HepG2 (cell line): ENCODE measurements at regions not wholly inside any gene's neighbourhood (a gene's known extent, or its start where the extent isn't known, plus 50 kb on each side); places are given as distances from the start of the nearest gene placed in this dataset.
A peak's percentile ranks its signal among the peaks of the same experiment; 100 is the strongest.

Experiments used
- ATF7 ChIP-seq, 2 experiments: fragments of 450-650 bp in 1 of 2; sonication (generic) in 1 of 2; formaldehyde crosslinking in 1 of 2; IDR thresholded peaks; 2 replicates each; pipeline versions ENCODE4 v1.4.0 to v1.6.1; 2016 to 2020; ENCODE audit warnings: antibody characterized with exemption in 1 of 2, mild to moderate bottlenecking in 1 of 2, missing genetic modification reagents in 1 of 2
- EHMT2 ChIP-seq: fragments of 200-600 bp; sonication (generic); IDR thresholded peaks from 2 replicates; pipeline ENCODE4 v1.7.0; 2017; ENCODE audit warnings: antibody characterized with exemption, low read depth, low read length, borderline replicate concordance
- FOXA3 ChIP-seq: IDR thresholded peaks from 2 replicates; pipeline ENCODE4 v1.6.1; 2016; ENCODE audit warnings: missing genetic modification reagents, missing compliant biosample characterization
- HHEX ChIP-seq: IDR thresholded peaks from 2 replicates; pipeline ENCODE4 v1.6.1; 2016; ENCODE audit warnings: control low read depth
- HNF4G ChIP-seq, 2 experiments: sonication (generic) in 1 of 2; formaldehyde crosslinking in 1 of 2; IDR thresholded peaks; 2 replicates each; pipeline versions ENCODE4 v1.4.0 to v1.6.1; 2011 to 2020; ENCODE audit warnings: borderline replicate concordance in 2 of 2, low read depth in 2 of 2, mild to moderate bottlenecking in 2 of 2, low read length in 1 of 2, missing genetic modification reagents in 1 of 2, moderate library complexity in 1 of 2
- MAFF ChIP-seq: IDR thresholded peaks from 2 replicates; pipeline ENCODE4 v1.6.1; 2011; ENCODE audit warnings: low read depth, low read length, improper control_type of control experiment
- MTF2 ChIP-seq: sonication (generic); formaldehyde crosslinking; IDR thresholded peaks from 2 replicates; pipeline ENCODE4 v1.5.0; 2020; ENCODE audit warnings: missing genetic modification reagents, borderline replicate concordance
- NFE2 ChIP-seq: sonication (generic); formaldehyde crosslinking; IDR thresholded peaks from 2 replicates; pipeline ENCODE4 v1.4.0; 2020; ENCODE audit warnings: missing genetic modification reagents
- RARA ChIP-seq: IDR thresholded peaks from 2 replicates; pipeline ENCODE4 v1.6.1; 2016; ENCODE audit warnings: missing genetic modification reagents, missing compliant biosample characterization
- TAF15 ChIP-seq: fragments of 200-400 bp; formaldehyde crosslinking; IDR thresholded peaks from one replicate; pipeline ENCODE4 v1.6.1; 2018; ENCODE audit warnings: mild to moderate bottlenecking, low read depth, low read length; ENCODE audit not compliant: poor library complexity, severe bottlenecking
- ZNF207 ChIP-seq: fragments of 450-650 bp; IDR thresholded peaks from 2 replicates; pipeline ENCODE4 v1.6.1; 2016; ENCODE audit warnings: antibody characterized with exemption, borderline replicate concordance
- ZNF563 ChIP-seq: sonication (generic); formaldehyde crosslinking; IDR thresholded peaks from 2 replicates; pipeline ENCODE4 v1.8.0; 2022; ENCODE audit warnings: mild to moderate bottlenecking, moderate library complexity, missing genetic modification reagents
- ZNF614 ChIP-seq: IDR thresholded peaks from 2 replicates; pipeline ENCODE4 v1.6.1; 2018; ENCODE audit warnings: missing biosample characterization, missing genetic modification reagents, inconsistent platforms, borderline replicate concordance
- ZNF839 ChIP-seq: sonication (generic); formaldehyde crosslinking; IDR thresholded peaks from 2 replicates; pipeline ENCODE4 v1.4.0; 2020; ENCODE audit warnings: missing genetic modification reagents, mild to moderate bottlenecking, borderline replicate concordance
- TF ChIP-seq, protein P1 (sequence below): sonication (generic); formaldehyde crosslinking; IDR thresholded peaks from 2 replicates; pipeline ENCODE4 v1.5.1; 2020; ENCODE audit warnings: mild to moderate bottlenecking, missing genetic modification reagents, borderline replicate concordance
- TF ChIP-seq, protein P2 (sequence below): IDR thresholded peaks from 2 replicates; pipeline ENCODE4 v1.6.1; 2016
- TF ChIP-seq, protein P3 (sequence below): IDR thresholded peaks from 2 replicates; pipeline ENCODE4 v1.6.1; 2012; ENCODE audit warnings: low read depth, low read length, improper control_type of control experiment
- TF ChIP-seq, protein P4 (sequence below): sonication (generic); formaldehyde crosslinking; IDR thresholded peaks from 2 replicates; pipeline ENCODE4 v1.8.0; 2022; ENCODE audit warnings: missing genetic modification reagents, mild to moderate bottlenecking, moderate library complexity, borderline replicate concordance

DNA sequence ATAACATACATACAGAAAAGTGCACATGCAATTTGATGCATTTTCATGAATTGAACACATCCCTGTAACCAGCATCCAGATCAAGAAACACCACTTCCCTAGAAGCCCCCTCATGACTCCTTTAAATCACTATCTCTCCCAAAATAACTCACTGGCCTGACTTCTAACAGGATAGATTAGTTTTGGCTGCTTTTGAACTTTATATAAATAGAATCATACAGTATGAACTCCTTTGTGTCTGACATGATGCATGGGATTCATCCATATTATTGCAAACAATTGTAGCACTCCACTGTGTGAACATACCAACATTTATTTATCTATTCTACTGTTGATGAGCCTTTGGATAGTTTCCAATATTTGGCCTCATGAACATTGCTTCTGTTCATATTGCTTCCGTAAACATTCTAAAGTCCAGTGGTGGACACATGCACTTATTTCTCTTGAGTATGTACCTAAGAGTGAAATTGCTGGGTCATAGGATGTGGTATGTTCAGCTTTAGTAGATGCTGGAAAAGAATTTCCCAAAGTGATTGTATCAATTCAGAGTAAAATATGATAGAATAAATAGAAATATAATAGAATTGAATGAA, 148.7 kb upstream of the GDNF start (continued):
- TF ChIP-seq, protein P1, sequence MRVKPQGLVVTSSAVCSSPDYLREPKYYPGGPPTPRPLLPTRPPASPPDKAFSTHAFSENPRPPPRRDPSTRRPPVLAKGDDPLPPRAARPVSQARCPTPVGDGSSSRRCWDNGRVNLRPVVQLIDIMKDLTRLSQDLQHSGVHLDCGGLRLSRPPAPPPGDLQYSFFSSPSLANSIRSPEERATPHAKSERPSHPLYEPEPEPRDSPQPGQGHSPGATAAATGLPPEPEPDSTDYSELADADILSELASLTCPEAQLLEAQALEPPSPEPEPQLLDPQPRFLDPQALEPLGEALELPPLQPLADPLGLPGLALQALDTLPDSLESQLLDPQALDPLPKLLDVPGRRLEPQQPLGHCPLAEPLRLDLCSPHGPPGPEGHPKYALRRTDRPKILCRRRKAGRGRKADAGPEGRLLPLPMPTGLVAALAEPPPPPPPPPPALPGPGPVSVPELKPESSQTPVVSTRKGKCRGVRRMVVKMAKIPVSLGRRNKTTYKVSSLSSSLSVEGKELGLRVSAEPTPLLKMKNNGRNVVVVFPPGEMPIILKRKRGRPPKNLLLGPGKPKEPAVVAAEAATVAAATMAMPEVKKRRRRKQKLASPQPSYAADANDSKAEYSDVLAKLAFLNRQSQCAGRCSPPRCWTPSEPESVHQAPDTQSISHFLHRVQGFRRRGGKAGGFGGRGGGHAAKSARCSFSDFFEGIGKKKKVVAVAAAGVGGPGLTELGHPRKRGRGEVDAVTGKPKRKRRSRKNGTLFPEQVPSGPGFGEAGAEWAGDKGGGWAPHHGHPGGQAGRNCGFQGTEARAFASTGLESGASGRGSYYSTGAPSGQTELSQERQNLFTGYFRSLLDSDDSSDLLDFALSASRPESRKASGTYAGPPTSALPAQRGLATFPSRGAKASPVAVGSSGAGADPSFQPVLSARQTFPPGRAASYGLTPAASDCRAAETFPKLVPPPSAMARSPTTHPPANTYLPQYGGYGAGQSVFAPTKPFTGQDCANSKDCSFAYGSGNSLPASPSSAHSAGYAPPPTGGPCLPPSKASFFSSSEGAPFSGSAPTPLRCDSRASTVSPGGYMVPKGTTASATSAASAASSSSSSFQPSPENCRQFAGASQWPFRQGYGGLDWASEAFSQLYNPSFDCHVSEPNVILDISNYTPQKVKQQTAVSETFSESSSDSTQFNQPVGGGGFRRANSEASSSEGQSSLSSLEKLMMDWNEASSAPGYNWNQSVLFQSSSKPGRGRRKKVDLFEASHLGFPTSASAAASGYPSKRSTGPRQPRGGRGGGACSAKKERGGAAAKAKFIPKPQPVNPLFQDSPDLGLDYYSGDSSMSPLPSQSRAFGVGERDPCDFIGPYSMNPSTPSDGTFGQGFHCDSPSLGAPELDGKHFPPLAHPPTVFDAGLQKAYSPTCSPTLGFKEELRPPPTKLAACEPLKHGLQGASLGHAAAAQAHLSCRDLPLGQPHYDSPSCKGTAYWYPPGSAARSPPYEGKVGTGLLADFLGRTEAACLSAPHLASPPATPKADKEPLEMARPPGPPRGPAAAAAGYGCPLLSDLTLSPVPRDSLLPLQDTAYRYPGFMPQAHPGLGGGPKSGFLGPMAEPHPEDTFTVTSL (CRISPR knock-in tag), result peak; percentile 80; the same call in 1 of the 2 replicates
- peak; percentile 95 for TF ChIP-seq HHEX
- TF ChIP-seq, protein P2, sequence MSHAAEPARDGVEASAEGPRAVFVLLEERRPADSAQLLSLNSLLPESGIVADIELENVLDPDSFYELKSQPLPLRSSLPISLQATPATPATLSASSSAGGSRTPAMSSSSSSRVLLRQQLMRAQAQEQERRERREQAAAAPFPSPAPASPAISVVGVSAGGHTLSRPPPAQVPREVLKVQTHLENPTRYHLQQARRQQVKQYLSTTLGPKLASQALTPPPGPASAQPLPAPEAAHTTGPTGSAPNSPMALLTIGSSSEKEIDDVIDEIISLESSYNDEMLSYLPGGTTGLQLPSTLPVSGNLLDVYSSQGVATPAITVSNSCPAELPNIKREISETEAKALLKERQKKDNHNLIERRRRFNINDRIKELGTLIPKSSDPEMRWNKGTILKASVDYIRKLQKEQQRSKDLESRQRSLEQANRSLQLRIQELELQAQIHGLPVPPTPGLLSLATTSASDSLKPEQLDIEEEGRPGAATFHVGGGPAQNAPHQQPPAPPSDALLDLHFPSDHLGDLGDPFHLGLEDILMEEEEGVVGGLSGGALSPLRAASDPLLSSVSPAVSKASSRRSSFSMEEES (CRISPR knock-in tag), result peak; percentile 41; the same call in 1 of the 2 replicates
- TF ChIP-seq ZNF563 (CRISPR knock-in tag), result no peak
- TF ChIP-seq ATF7 (IDR thresholded peaks at IDR 0.05), result no peak
- TF ChIP-seq ATF7 (CRISPR knock-in tag; IDR thresholded peaks at IDR 0.05), result no peak
- TF ChIP-seq, protein P3, sequence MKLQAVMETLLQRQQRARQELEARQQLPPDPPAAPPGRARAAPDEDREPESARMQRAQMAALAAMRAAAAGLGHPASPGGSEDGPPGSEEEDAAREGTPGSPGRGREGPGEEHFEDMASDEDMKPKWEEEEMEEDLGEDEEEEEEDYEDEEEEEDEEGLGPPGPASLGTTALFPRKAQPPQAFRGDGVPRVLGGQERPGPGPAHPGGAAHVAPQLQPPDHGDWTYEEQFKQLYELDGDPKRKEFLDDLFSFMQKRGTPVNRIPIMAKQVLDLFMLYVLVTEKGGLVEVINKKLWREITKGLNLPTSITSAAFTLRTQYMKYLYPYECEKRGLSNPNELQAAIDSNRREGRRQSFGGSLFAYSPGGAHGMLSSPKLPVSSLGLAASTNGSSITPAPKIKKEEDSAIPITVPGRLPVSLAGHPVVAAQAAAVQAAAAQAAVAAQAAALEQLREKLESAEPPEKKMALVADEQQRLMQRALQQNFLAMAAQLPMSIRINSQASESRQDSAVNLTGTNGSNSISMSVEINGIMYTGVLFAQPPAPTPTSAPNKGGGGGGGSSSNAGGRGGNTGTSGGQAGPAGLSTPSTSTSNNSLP, result peak; percentile 91
- TF ChIP-seq RARA (CRISPR knock-in tag), result peak; percentile 67
- peak; percentile 50; the same call in 1 of the 2 replicates for TF ChIP-seq EHMT2
- TF ChIP-seq FOXA3 (CRISPR knock-in tag), result peak; percentile 88
- 0 out of 2 replicates have a peak, but pooled peaks have one; percentile 28 for TF ChIP-seq NFE2
- no peak for TF ChIP-seq ZNF207
- peak; percentile 46; the same call in 1 of the 2 replicates for TF ChIP-seq HNF4G (IDR thresholded peaks at IDR 0.05; ENCODE audit: borderline replicate concordance, low read depth, low read length)
- no peak for TF ChIP-seq HNF4G (CRISPR knock-in tag; IDR thresholded peaks at IDR 0.05; ENCODE audit: borderline replicate concordance, low read depth)
- TF ChIP-seq ZNF614 (CRISPR knock-in tag), result 0 out of 2 replicates have a peak, but pooled peaks have one; percentile 40
- peak; percentile 48; the same call in 1 of the 2 replicates for TF ChIP-seq MAFF
- no peak for TF ChIP-seq TAF15
- TF ChIP-seq, protein P4, sequence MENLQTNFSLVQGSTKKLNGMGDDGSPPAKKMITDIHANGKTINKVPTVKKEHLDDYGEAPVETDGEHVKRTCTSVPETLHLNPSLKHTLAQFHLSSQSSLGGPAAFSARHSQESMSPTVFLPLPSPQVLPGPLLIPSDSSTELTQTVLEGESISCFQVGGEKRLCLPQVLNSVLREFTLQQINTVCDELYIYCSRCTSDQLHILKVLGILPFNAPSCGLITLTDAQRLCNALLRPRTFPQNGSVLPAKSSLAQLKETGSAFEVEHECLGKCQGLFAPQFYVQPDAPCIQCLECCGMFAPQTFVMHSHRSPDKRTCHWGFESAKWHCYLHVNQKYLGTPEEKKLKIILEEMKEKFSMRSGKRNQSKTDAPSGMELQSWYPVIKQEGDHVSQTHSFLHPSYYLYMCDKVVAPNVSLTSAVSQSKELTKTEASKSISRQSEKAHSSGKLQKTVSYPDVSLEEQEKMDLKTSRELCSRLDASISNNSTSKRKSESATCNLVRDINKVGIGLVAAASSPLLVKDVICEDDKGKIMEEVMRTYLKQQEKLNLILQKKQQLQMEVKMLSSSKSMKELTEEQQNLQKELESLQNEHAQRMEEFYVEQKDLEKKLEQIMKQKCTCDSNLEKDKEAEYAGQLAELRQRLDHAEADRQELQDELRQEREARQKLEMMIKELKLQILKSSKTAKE (CRISPR knock-in tag), result no peak
- TF ChIP-seq ZNF839 (CRISPR knock-in tag), result no peak
- no peak for TF ChIP-seq MTF2 (CRISPR knock-in tag)
